T47D (cell line): ENCODE measurements at regions not wholly inside any gene's neighbourhood (a gene's known extent, or its start where the extent isn't known, plus 50 kb on each side); places are given as distances from the start of the nearest gene placed in this dataset.
"Not testable (repeated sequence)": the region's sequence is repeated elsewhere in the genome, so short reads cannot be mapped to it uniquely, and the experiment has no call there.

Experiments
- DNase-seq, 2 experiments: peaks; one replicate each; pipeline versions ENCODE4 v3.0.0 to v3.0.0-alpha.2; 2011 to 2012; ENCODE audit warnings: low read depth in 1 of 2, low spot score in 1 of 2
- JUND ChIP-seq: IDR thresholded peaks from 2 replicates; pipeline ENCODE4 v1.6.1; 2012; ENCODE audit warnings: low read depth
- in situ Hi-C: cut with HindIII; loops from 2 replicates; pipeline ENCODE4 v1.10.0; 2016; ENCODE audit warnings: low sequenced_read_pairs, low pct_unique_long_range_greater_than_20kb

- no peak for TF ChIP-seq JUND
- DNase-seq, result peak in 1 of 2 experiments; percentile 1
- in situ Hi-C loops, result no loop called here
Measured at GRCh38 chr10:123275136-123275564, 120.9 kb downstream of the BUB3 start.

GRCh38 chr10:123278445-123278844 lies 124.2 kb downstream of the BUB3 start:
- no peak for DNase-seq
- in situ Hi-C loops, result no loop called here
- TF ChIP-seq JUND, result no peak

- in situ Hi-C loops, DNase-seq: not testable (repeated sequence)
Measured at GRCh38 chr10:123283371-123283770, 129.2 kb downstream of the BUB3 start.

- DNase-seq, result peak in 1 of 2 experiments; percentile 42
- TF ChIP-seq JUND, result no peak
- in situ Hi-C loops, result no loop called here
Measured at GRCh38 chr10:123284022-123284421, 129.8 kb downstream of the BUB3 start.

GRCh38 chr10:123287594-123288247 lies 133.5 kb downstream of the BUB3 start:
- TF ChIP-seq JUND, result no peak
- in situ Hi-C loops, result no loop called here
- no peak for DNase-seq

- no peak for DNase-seq
- TF ChIP-seq JUND, result no peak
- in situ Hi-C loops, result no loop called here
Measured at GRCh38 chr10:123289432-123289831, 135.2 kb downstream of the BUB3 start.

GRCh38 chr10:123294109-123294508 lies 139.9 kb downstream of the BUB3 start:
- TF ChIP-seq JUND, result no peak
- in situ Hi-C loops, result no loop called here
- DNase-seq, result no peak

- in situ Hi-C loops, result no loop called here
- no peak for DNase-seq
- TF ChIP-seq JUND, result no peak
Measured at GRCh38 chr10:123294886-123295285, 140.7 kb downstream of the BUB3 start.

GRCh38 chr10:123295644-123296043 lies 141.4 kb downstream of the BUB3 start:
- TF ChIP-seq JUND, result no peak
- no peak for DNase-seq
- in situ Hi-C loops, result no loop called here

- no peak for TF ChIP-seq JUND
- in situ Hi-C loops, result no loop called here
- DNase-seq, result no peak
Measured at GRCh38 chr10:123297175-123297574, 143.0 kb downstream of the BUB3 start.

GRCh38 chr10:123298583-123298982 lies 144.4 kb downstream of the BUB3 start:
- in situ Hi-C loops, result no loop called here
- no peak for TF ChIP-seq JUND
- DNase-seq, result no peak

GRCh38 chr10:123299598-123299997 lies 145.4 kb downstream of the BUB3 start:
- in situ Hi-C loops, result no loop called here
- no peak for DNase-seq
- no peak for TF ChIP-seq JUND

- in situ Hi-C loops, result no loop called here
- no peak for TF ChIP-seq JUND
- DNase-seq, result no peak
Measured at GRCh38 chr10:123301077-123301857, 147.1 kb downstream of the BUB3 start.
